ENCODE measurements at regions not wholly inside any gene's neighbourhood (a gene's known extent, or its start where the extent isn't known, plus 50 kb on each side); places are given as distances from the start of the nearest gene placed in this dataset.

- Mint-ChIP-seq H3K9me3 (ENCODE audit: low read depth) (no peaks in the 10 kb centered on the region), H3K4me1 (ENCODE audit: low read depth) (peaks cover 3% of the 10 kb centered on the region), H3K4me3 (ENCODE audit: unreplicated experiment) (no peak overlapping the region), H3K36me3 (ENCODE audit: low read depth) (no peaks in the 10 kb centered on the region), H3K27me3 (ENCODE audit: low read depth) (peaks cover 22% of the 10 kb centered on the region), H3K27ac (ENCODE audit: unreplicated experiment) (no peak overlapping the region)
- DNase-seq (ENCODE audit: low spot score): no peak
- TF ChIP-seq CTCF (IDR thresholded peaks at IDR 0.05): no peak
These were observed 487.2 kb upstream of the FRG2C start for GRCh38 chr3:75176937-75177336.

GRCh38 chr3:75180235-75180944 lies 483.7 kb upstream of the FRG2C start:
- Mint-ChIP-seq H3K4me3 (ENCODE audit: unreplicated experiment) (no peak overlapping the region), H3K36me3 (ENCODE audit: low read depth) (no peaks in the 10 kb centered on the region), H3K27ac (ENCODE audit: unreplicated experiment) (peak overlapping the region; percentile 13), H3K9me3 (ENCODE audit: low read depth) (no peaks in the 10 kb centered on the region), H3K27me3 (ENCODE audit: low read depth) (peaks cover 9% of the 10 kb centered on the region), H3K4me1 (ENCODE audit: low read depth) (no peaks in the 10 kb centered on the region)
- no peak for TF ChIP-seq CTCF (IDR thresholded peaks at IDR 0.05)
- DNase-seq (ENCODE audit: low spot score): no peak

- Mint-ChIP-seq H3K4me1 (ENCODE audit: low read depth) (no peaks in the 10 kb centered on the region), H3K27me3 (ENCODE audit: low read depth) (peaks cover 9% of the 10 kb centered on the region), H3K9me3 (ENCODE audit: low read depth) (no peaks in the 10 kb centered on the region), H3K27ac (ENCODE audit: unreplicated experiment) (no peak overlapping the region), H3K36me3 (ENCODE audit: low read depth) (no peaks in the 10 kb centered on the region), H3K4me3 (ENCODE audit: unreplicated experiment) (no peak overlapping the region)
- no peak for TF ChIP-seq CTCF (IDR thresholded peaks at IDR 0.05)
- no peak for DNase-seq (ENCODE audit: low spot score)
These were observed 483.2 kb upstream of the FRG2C start for GRCh38 chr3:75180945-75181298.

GRCh38 chr3:75188962-75189361 lies 475.2 kb upstream of the FRG2C start:
- Mint-ChIP-seq H3K27me3 (ENCODE audit: low read depth) (peaks cover 12% of the 10 kb centered on the region), H3K4me1 (ENCODE audit: low read depth) (no peaks in the 10 kb centered on the region), H3K4me3 (ENCODE audit: unreplicated experiment) (no peak overlapping the region), H3K36me3 (ENCODE audit: low read depth) (no peaks in the 10 kb centered on the region), H3K9me3 (ENCODE audit: low read depth) (no peaks in the 10 kb centered on the region), H3K27ac (ENCODE audit: unreplicated experiment) (no peak overlapping the region)
- no peak for DNase-seq (ENCODE audit: low spot score)
- TF ChIP-seq CTCF (IDR thresholded peaks at IDR 0.05): no peak

GRCh38 chr3:75192146-75192616 lies 471.9 kb upstream of the FRG2C start:
- no peak for DNase-seq (ENCODE audit: low spot score)
- Mint-ChIP-seq H3K9me3 (ENCODE audit: low read depth) (peaks cover 7% of the 10 kb centered on the region), H3K4me3 (ENCODE audit: unreplicated experiment) (no peak overlapping the region), H3K27me3 (ENCODE audit: low read depth) (peaks cover 12% of the 10 kb centered on the region), H3K27ac (ENCODE audit: unreplicated experiment) (no peak overlapping the region), H3K4me1 (ENCODE audit: low read depth) (no peaks in the 10 kb centered on the region), H3K36me3 (ENCODE audit: low read depth) (no peaks in the 10 kb centered on the region)
- TF ChIP-seq CTCF (IDR thresholded peaks at IDR 0.05): peak; percentile 85

Data from chondrocyte (in vitro differentiated cells).